Stimulated activated CD4-positive, alpha-beta T cell treated with anti-CD3 and anti-CD28 coated beads, TNF-alpha, amount 100 ng/mL, for 24 hours (primary cell): ENCODE measurements at regions not wholly inside any gene's neighbourhood (a gene's known extent, or its start where the extent isn't known, plus 50 kb on each side); places are given as distances from the start of the nearest gene placed in this dataset.
A peak's percentile ranks its signal among the peaks of the same experiment; 100 is the strongest.

ENCODE experiments used
- DNase-seq, 3 experiments: peaks; one replicate each; pipeline ENCODE4 v3.0.0-alpha.2; 2020; ENCODE audit warnings: low read depth in 3 of 3

DNA sequence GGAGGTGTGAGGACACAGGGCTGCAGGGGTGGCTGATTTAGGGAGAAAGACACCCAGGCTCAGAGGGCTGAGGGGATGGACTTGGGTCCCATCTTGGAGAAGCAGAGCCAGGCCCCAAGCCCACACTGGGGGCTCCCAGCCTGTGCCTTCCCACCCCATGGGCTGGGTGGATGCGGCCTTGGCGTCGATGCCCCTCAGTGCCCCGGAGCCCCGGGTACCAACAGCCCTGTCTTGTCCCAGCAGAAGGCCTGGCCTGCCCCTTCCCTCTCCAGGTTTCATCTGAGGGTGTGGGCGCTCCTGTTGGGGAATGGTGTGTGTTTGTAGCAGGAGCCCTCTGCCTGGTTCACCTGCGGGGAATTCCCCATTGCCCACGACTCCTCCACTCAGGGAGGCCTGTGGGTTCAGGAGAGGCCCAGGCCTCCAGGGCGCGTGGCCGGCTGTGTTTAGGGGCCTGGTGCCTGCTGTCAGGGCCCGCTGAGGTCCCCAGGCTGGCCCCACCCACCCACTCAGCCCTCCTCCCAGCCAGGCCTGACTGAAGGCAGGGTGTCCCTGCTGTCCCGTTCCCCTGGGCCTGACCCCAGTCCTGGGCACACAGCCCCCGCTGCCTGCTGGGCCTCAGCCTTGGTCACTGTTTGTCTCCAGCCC lies 51.1 kb upstream of the BEGAIN start:
- DNase-seq = no peak

DNA sequence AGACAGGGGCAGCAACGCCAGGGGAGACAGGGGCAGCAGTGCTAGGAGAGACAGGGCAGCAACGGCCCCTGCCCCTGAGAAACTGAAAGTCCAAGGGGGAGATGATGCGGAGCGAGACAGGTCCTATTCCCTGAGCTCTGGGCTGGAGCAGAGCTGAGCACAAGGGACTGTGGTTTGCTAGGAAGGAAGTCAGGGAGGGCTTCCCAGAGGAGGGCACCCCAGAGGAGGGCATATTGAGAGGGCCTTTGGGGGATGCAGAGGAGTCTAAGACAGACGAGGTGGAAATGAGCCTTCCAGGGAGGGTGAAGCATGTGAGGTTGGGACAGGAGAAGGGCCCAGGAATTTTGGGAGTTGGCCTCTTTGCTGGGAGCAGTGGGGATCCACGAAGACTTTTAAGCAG lies 52.1 kb upstream of the BEGAIN start:
- no peak for DNase-seq

DNA sequence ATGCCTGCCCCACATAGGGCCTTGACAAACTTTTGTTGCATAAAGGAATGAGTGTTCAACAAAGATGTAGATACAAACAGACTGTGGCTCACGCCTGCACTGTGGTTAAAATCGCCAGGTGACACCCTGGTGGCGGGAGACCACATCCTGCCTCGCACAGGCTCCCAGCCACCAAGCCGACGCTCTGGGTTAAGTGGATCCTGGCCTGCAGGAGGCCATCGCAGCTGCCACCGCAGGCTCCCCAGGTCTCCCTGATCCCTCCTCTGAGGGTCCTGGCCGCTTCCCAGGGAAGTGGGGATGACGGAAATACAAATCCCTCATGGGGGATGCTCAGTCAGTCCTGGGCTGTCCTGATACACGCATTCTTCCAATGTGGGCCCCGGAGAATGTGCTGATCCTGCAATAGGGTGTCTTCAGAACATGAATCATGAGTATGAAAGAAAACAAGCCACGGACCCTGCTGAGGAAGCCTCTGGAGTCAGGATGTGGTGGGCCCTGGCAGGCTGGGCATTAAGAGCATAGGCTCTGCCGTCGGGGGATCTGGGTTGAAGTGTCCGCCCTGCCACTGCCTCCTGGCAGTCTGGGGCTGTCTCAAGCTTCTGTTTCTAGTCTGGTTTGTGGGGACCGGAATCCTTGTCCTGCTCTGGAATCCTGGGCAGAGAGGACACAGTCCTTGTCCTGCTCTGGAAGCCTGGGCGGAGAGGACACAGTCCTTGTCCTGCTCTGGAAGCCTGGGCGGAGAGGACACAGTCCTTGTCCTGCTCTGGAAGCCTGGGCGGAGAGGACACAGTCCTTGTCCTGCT lies 53.5 kb upstream of the BEGAIN start:
- DNase-seq = peak in 2 of 3 experiments; percentile 35 to 73

DNA sequence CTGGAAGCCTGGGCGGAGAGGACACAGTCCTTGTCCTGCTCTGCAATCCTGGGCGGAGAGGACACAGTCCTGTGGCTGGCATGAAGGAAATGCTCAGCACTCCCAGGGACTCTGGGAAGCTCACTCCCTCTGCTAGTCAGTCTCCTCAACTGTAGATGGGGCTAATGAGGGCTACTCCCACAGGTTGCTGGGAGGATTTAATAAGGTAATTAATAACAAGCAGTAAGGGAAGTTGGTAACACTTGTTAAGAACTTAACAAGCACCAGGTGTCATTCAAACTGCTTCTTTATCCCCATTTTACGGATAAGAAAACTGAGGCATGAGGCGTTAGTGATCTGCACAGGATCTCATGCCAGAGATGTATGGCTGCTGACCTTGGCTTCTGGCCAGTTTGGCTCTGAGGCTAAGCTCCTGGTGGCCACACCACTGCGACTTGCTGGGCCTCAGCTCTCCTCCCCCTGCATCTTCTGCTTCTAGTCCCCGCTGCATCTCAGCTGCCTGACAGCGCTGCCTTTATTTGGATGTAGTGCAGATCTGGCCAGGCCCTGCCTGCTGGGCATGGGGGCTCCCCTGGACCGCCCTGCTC lies 54.1 kb upstream of the BEGAIN start:
- DNase-seq = no peak

DNA sequence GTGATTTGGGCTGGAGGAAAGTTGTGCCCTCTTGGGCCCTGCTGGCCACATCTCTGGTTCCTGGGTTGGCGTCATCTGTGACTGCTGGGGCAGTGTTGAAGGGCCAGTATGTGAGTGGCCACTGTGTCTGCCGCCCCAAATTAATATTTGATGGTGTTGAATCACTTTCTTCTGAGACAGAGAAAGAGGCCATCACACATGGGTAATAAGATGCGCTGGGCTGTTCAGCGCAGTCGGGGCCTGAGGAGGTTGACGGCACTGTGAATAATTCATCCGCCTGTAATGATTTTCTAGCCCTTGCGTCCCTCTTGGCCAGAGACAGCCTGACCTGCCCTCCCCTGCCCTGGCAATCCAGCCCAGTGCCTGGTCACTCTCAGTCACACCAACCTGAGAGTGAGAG lies 56.2 kb upstream of the BEGAIN start:
- no peak for DNase-seq

DNA sequence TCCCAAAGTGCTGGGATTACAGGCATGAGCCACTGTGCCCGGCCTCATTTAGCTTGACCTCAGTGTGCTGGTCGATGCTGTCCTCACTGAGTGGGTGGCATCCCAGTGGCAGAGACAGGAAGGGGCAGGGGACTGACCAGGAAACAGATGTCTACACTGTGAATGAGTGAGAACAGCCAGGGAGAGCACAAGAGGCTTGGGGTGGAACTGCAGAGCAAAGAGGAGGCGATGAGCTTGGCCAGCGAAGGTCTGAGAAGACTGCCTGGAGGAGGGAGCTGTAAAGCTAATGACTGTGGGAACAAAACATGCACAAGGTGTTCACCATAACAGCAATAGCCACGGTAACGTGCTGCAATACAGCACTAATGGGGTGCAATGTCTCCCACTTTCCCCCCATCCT lies 57.2 kb upstream of the BEGAIN start:
- no peak for DNase-seq

DNA sequence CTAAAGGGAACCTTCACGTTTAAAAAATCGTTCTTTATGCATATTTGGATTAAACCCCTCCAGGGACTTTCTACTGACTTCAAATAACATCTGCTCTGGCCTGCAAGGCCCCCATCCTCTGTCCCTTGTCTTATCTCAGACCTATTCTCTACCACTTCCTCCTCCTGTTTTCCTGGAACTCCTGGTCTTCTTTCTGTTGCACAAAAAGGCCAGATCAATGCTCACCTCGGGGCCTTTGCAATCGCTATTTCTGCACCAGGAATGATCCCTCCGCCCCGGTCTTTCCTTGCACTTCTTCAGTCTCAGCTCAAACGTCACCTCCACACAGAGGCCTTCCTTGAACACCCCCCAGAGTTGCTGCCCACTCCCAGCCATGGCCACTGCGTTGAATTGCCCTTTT lies 57.6 kb upstream of the BEGAIN start:
- DNase-seq = no peak

DNA sequence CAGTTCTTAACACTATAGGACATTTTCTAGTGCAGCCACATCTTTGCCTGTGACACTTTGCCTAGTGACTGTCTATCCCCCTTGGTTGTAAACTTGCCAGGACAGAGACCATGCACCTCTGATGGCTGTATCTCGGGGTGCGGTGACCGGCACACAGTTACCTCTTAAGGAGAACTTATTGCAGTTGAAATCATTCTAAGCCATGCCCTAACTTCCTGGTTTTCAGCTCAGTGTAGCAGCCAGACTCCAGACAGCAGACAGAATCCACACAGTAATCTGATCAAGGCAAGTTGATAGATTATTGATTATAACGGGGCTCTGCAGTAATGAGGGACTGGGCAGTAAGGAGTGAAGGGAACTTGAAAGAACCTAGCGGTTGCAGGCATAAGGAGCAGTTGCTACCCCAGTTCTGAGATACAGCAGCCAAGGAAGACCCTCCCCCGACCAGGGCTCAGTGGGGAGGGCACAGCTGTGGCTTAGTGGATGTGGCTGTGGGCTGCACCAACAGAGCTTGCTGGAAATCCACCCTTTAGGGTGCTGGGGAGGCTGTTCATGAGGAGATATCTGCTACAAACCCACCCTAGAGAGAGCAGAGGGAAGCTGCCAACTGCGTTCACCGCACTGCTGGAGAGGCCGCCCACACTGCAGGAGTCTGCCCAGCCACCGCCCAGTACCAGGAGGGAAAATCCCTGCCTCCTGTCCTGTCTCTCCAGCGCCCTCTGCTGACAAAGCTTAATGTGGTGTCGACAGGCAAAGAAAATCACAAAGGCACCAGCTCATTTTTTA lies 58.2 kb upstream of the BEGAIN start:
- peak; percentile 76 to 88 (median 85) for DNase-seq

DNA sequence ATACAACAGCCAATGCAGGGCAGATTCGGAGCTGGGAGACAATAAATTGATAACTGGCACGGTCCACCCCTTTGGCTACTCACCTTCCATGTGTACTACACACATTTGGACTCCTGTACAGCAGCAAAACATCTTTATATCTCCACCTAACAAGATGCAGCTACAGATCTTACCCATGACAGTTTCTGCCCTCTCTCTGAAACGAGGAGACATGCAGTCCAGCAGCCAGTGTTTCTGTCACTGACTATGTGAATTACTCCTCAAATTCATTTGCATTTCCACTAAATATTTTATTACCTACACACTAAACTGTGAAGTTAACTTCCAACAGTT lies 58.7 kb upstream of the BEGAIN start:
- DNase-seq = no peak

DNA sequence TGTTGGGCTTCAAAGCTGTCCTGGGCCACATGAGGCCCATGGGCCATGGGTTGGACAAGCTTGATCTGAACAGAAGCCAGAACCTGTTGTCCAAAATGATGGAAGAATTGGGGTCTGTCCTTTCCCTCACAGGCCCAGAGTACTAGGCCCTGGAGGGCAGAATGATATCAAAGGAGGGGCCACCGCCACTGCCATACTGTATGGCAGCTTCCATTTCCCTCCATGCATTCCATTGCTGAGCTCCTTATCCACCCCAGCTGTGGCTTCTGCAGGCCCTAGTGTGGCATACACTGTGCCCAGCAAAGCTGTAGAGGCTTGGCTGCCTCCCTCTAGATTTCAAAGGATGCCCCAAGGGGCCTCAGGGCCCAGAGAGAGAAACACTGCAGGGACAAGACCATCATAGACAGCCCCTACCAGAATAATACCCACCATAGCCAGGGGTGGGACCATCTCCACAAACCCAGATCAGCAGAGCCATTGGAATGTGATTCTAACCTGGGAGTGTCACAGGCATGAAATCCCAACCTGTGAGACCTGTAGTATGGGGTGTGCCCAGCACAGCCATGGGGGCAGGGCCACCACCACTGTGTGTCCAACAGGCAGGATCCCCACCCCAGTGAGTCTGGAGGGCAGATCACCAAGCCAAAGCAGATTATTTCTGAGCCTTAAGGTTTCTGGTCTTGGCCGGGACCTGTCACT lies 61.4 kb upstream of the BEGAIN start:
- no peak for DNase-seq

DNA sequence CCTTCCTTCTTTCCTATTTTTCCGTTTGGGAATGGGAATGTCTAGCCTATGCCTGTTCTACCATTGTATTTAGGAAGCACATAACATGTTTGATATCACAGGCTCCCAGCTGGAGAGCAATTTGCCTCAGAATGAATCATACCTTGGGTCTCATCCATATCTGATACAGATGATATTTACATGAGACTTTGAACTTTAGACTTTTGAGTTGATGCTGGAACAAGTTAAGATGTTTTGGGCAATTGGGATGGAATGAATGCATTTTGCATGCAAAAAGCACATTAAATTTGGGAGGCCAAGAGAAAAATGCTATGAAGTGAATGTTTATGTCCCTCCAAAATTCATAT lies 61.9 kb upstream of the BEGAIN start:
- no peak for DNase-seq

DNA sequence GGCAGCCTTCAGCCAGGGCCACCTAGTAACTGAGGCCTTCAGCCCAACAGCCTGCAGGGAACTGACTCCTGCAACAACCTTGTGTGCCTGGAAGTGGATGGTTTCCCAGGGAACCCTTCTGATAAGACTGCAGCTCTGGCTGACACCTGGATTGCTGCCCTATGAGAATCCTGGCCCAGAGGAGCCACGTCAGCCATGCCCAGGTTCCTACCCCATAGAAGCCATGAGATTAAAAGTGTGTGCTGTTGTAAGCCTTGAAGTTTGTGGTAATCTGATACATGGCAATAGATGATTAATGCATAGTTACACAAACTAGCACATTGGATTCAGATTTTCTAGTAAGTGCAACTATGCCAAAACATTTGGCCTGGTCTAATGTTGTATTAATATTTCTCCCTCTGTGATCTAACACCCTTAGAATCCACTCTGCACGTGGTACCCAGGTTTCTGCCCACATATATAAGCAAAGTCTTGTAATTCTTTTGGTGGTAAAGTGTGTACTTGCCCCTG lies 64.8 kb upstream of the BEGAIN start:
- DNase-seq = no peak

DNA sequence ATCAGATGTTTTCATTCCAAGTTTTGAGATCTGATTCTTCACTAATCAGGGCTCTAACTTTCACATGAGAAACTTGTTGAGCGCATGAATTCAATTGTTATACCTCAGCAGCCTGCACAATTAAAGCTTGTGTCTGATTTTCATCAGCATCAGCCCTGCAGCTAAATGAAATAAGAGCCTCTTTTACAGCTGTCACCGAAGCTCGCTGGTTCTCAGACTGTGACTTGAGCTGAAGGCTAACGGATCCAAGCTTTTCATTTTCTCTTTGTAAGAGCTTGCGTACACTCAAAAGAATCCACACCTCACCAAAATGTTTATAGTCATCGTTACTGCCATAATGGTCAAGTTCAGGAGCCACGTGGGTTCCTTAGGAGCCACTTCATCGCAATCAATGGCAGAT lies 65.5 kb upstream of the BEGAIN start:
- DNase-seq = no peak

DNA sequence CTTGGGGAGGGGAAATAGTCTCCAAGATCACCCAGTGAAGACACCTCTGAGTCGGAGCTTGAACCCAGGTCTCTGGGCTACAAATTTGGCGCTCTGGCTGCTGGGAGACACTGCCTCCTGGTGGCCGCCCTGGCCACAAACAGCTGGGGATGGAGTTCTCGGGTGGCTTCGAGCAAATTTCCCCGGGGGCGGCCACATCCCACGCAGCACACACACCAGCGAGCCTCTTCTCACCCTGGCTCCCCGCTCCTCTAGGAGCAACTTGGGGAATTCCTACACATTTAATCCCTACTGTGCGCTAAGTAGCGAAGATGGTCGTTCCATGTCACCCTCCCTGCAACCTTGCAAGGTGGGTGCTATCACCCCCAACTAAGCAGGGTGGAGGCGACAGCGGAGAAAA lies 66.2 kb upstream of the BEGAIN start:
- DNase-seq = peak in 1 of 3 experiments; percentile 25

DNA sequence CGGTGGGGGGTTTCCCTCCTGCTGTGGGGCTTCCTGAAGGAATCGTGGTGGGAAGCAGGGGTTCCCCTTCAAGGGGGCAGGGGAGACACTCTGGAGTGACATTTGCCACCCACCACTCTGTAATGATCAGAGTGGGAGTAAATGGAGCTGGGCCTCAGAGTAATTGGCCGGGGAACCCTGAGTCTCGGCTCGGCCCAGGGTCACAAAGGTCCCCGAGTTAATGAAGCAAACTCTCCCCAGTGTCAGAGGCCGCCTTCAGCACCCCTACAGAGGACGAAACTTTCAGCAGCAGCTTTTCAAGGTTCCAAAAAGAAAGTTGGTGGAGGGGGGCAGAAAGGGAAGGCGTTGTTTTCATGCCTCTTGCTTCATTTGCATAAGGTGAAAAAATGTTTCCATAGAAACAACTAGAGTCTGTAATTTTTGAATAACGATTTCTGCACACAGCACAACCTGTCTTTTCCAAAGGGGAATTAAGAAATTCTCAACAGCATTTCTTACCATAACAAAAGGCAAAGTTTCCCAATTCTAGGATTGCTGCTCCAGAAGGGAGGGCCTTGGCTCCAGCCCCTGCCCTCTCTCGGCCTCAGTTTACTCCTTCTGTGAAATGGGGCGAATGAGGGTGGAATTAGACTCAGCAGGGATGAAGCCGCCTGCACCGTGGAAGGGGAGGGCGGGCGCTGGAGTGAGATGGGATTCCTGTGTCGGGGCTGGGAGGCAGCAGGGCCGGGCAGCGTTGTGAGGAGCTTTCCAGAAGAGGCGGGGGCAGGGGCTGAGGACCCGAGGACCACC lies 67.0 kb upstream of the BEGAIN start:
- no peak for DNase-seq

DNA sequence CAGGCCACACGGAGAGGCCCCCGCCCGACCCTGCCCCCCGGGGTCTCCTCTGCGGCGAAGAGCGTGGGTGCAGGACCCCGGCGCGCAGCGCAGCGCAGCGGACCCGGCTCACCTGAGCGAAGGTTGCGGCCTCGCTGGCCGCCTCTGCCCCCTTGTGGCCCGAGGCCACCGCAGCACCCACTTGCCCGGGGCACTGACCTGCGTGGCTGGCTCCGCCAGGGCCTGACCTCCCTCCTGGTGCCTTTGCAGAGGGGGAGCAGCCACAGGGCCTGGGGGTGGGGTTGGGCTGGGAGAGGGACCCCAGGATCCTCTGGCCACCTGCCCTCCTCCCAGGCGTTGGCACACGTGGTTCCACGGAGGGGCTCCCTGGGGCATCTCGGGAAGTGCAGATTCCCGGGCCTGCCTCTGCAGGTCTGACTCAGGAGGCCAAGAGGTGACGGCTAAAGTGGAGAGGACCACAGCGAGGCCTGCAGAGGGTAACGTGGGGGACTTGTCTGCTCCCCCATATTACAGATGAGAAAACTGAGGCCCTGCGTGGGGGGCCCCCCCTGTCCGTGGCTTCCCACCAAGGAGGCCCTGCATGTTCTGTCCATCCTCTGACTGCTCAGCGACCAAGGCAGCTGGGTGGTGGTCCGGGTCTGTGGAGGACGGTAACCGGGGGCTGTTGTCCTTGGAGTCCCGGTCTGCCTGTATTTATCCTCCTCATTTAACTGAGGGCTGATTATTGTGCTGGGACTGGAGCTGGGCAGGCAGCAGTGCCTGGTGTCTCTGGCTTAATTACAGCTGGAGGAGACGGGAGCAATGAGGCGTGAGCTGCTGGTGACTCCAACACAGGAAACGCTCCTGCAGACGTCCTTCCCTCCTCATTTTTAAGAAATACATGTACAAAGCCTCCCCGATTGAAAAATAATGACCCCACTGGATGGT lies 67.9 kb upstream of the BEGAIN start:
- peak in 2 of 3 experiments; percentile 10 to 40 for DNase-seq

DNA sequence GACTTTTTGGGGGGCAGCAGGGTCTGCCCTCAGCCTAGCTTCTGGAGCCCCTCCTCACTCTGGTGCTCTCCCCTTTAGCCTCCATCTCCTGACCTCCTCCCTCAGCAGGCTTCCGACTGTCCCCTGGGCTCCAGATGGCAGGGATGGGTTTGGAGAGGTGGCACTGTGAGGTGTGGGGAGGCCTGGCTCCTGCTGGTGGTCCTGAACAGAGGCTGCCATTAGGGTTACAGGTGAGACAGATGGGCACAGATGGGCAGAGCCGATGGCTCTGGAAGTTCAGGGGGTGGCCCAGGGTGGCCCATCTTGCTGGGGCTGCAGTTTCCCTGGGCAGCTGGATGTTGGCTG lies 68.5 kb upstream of the BEGAIN start:
- no peak for DNase-seq

DNA sequence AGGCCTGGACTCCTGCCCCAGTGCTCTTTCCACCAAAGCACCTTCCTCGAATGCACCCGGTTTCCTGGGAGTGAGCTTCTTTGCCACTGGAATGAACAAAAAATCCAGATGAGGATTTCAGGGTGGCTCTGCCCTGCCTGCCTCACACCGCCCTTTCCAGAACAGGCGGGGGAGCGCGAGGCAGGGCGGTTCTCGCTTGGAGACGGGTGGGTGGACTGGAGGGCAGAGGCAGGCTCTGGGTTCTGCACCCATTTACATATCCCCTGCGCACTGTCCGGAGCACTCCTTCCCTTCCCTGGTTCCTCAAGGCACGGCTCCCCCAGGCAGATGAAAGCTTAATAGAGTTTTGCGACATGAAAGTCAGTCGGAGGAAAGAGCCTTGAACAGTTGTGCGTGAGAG lies 69.7 kb upstream of the DLK1 start:
- no peak for DNase-seq

DNA sequence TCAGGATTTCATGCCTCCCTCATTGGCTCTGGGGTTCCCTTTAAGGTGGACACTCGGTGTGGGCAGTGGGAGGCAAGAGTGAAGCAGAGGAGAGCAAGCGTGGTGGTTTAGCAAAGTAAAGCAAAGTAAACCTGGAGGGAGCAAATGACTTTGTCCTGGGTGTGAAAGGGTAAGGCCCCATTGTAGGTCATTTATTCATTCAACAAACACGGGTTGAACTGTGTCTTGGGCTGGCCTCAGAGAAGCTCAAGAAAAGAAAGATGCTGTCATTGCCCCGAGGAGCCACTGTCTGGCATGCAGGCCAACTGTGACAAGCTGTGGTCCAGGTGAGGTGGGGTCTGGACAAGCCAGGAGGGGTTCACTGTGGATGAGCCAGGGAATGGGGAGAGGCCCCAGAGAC lies 68.9 kb upstream of the DLK1 start:
- DNase-seq = no peak
